Heart right ventricle (tissue), 16 donors: ENCODE measurements at regions not wholly inside any gene's neighbourhood (a gene's known extent, or its start where the extent isn't known, plus 50 kb on each side); places are given as distances from the start of the nearest gene placed in this dataset.

ENCODE experiments used
- ATAC-seq, 8 donors: fragments of 200-7000 bp; cut with Tn5 transposase; one replicate each; pipeline ENCODE4 v1.9.1; 2020; ENCODE audit warnings: mild to moderate bottlenecking in 8 of 8, moderate library complexity in 8 of 8, moderate number of reproducible peaks in 1 of 8
- DNase-seq, 2 donors: peaks; one replicate each; pipeline ENCODE4 v3.0.0-alpha.2; 2020
- H3K27ac ChIP-seq, 10 donors: fragments of 200-600 bp; sonication (generic) in 2 of 10; one replicate each; pipeline versions ENCODE4 v1.5.0 to v1.8.0; 2020 to 2022; ENCODE audit warnings: mild to moderate bottlenecking in 3 of 10
- H3K27me3 ChIP-seq, 7 donors: fragments of 200-600 bp; one replicate each; pipeline ENCODE4 v1.8.0; 2021 to 2022; ENCODE audit warnings: mild to moderate bottlenecking in 2 of 7
- H3K36me3 ChIP-seq, 9 donors: fragments of 200-600 bp; sonication (generic) in 1 of 9; one replicate each; pipeline versions ENCODE4 v1.5.0 to v1.8.0; 2020 to 2022; ENCODE audit warnings: mild to moderate bottlenecking in 2 of 9
- H3K4me1 ChIP-seq, 9 donors: fragments of 200-600 bp; sonication (generic) in 1 of 9; one replicate each; pipeline versions ENCODE4 v1.5.0 to v1.8.0; 2020 to 2022; ENCODE audit warnings: mild to moderate bottlenecking in 4 of 9
- H3K4me3 ChIP-seq, 10 donors: fragments of 200-600 bp; sonication (generic) in 2 of 10; one replicate each; pipeline versions ENCODE4 v1.5.0 to v1.8.0; 2020 to 2022; ENCODE audit warnings: mild to moderate bottlenecking in 7 of 10, moderate library complexity in 2 of 10
- H3K9me3 ChIP-seq, 11 donors: fragments of 200-600 bp in 10 of 11; sonication (generic) in 2 of 11; one replicate each; pipeline versions ENCODE4 v1.5.0 to v1.8.0; 2013 to 2022; ENCODE audit warnings: mild to moderate bottlenecking in 2 of 11, control low read depth in 1 of 11, moderate library complexity in 1 of 11
- WGBS, 2 donors: extraction: QIAGEN DNeasy Blood & Tissue Kit; methylation state at CpG; one replicate each; pipeline ENCODE4 v1.1.7; 2013; ENCODE audit warnings: inconsistent platforms in 1 of 2; 5-methylcytosine and 5-hydroxymethylcytosine counted together
- intact Hi-C, 10 donors: fragments of 100-400 bp; cut with DNase I; formaldehyde crosslinking; loops; one replicate each; pipeline versions ENCODE4 v1.11.1 to v1.14.2; 2022
- TF ChIP-seq, protein P1 (sequence below), 9 donors: fragments of 200-600 bp; sonication (generic) in 2 of 9; IDR thresholded peaks; one replicate each; pipeline versions ENCODE4 v1.5.0 to v1.8.0; 2021 to 2022; ENCODE audit warnings: antibody characterized with exemption in 9 of 9, mild to moderate bottlenecking in 5 of 9, moderate library complexity in 1 of 9
- donor health status: Arrhythmogenic right ventricular cardiomyopathy.
- donor health status: ischemic (EF 13 %, LVEDD 7.1; RV severe dilation, severe dysfunction).
- donor health status: healthy with polysubstance abuse.
- donor health status: DM: no; HTN: yes; CAD: no.
- donor health status: DM: no; HTN: no; CAD: no.
- donor health status: ischemic (EF 25% LVEDD 6.9; RV normal size, moderate dysfunction).
- donor health status: ischemic (EF 25% LVEDD 5.7; RV mildly dilated, moderate dysfunction).
- donor health status: healthy.
- donor health status: DM: yes; HTN: yes; CAD: no.
- donor health status: Ischemic cardiomyopathy.
- donor health status: ischemic (EF 35%, LVEDD 5.7; RV mildly dilated, moderate dysfunction).
- donor health status: nonischemic (EF 11% LVEDD 7.7; RV severe dilation, severe dysfunction).
- donor health status: DM: yes; HTN: yes; CAD: no.
- donor health status: PGD.
- donor health status: ischemic (EF 29% LVEDD 5.4; RV normal size, mild dysfunction).
- donor health status: nonischemic (EF 23%, LVEDD 6.1; RV moderate dilation, normal function).

GRCh38 chr6:134529305-134529704 is 211.4 kb upstream of the SGK1 start:
- H3K36me3 ChIP-seq: no peaks in the 10 kb centered on the region
- no peak overlapping the region for H3K4me3 ChIP-seq
- TF ChIP-seq, protein P1, sequence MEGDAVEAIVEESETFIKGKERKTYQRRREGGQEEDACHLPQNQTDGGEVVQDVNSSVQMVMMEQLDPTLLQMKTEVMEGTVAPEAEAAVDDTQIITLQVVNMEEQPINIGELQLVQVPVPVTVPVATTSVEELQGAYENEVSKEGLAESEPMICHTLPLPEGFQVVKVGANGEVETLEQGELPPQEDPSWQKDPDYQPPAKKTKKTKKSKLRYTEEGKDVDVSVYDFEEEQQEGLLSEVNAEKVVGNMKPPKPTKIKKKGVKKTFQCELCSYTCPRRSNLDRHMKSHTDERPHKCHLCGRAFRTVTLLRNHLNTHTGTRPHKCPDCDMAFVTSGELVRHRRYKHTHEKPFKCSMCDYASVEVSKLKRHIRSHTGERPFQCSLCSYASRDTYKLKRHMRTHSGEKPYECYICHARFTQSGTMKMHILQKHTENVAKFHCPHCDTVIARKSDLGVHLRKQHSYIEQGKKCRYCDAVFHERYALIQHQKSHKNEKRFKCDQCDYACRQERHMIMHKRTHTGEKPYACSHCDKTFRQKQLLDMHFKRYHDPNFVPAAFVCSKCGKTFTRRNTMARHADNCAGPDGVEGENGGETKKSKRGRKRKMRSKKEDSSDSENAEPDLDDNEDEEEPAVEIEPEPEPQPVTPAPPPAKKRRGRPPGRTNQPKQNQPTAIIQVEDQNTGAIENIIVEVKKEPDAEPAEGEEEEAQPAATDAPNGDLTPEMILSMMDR (IDR thresholded peaks at IDR 0.05): no peak
- no peaks in the 10 kb centered on the region for H3K9me3 ChIP-seq
- no peaks in the 10 kb centered on the region for H3K27me3 ChIP-seq
- ATAC-seq (no peak), DNase-seq (no peak)
- peaks cover 0 to 40% (median 21%) of the 10 kb centered on the region in 9 donors for H3K4me1 ChIP-seq
- no peak overlapping the region for H3K27ac ChIP-seq
- intact Hi-C loops: loop anchor here in 1 of 10 donors (10.0 kb wide), 1 partner anchor 95 kb away; no protein-coding TSS in a partner anchor

DNA sequence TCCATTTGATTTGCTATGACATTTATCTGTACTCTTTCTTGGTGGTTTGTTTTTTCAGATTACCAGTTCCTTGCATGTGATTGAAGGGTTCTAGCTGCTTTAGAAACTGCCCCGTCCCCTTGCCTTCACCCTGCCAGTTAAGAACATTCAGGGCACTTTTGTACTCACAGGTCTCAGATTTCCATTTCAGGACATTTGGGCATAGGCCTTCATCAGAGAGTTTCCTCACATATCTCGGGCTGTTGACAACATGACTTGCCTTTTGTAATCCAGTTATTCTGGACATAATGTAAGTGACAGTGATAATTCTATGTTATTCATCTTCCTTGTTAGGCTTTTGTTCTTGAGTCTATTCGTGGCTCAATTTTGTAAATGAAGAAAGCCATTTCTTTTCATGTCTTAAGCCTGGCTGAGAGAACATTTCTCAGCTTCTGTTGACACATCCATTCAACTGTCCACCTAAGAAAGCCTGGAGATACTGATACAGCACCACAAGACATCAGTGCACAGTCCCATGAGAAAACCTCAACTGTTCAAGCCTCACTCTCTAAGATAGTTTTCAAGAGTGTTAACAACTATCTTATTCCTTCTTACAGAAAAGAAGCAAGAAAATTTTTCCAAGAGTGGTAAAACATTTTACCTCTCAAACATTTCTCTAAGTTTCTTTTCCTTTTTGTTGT is 209.3 kb upstream of the SGK1 start:
- Histone ChIP-seq H3K9me3 (no peaks in the 10 kb centered on the region), H3K27me3 (no peaks in the 10 kb centered on the region), H3K27ac (no peak overlapping the region), H3K4me3 (no peak overlapping the region), H3K36me3 (no peaks in the 10 kb centered on the region), H3K4me1 (peaks cover 0 to 24% (median 14%) of the 10 kb centered on the region in 9 donors)
- WGBS, 2 donors: 74 to 75% methylated on average over 3 of the region's 3 CpGs
- no peak for ATAC-seq
- no peak for DNase-seq
- TF ChIP-seq, protein P1 (IDR thresholded peaks at IDR 0.05): no peak
- intact Hi-C loops: loop anchor here in 1 of 10 donors (10.0 kb wide), 1 partner anchor 98 kb away; no protein-coding TSS in a partner anchor

DNA sequence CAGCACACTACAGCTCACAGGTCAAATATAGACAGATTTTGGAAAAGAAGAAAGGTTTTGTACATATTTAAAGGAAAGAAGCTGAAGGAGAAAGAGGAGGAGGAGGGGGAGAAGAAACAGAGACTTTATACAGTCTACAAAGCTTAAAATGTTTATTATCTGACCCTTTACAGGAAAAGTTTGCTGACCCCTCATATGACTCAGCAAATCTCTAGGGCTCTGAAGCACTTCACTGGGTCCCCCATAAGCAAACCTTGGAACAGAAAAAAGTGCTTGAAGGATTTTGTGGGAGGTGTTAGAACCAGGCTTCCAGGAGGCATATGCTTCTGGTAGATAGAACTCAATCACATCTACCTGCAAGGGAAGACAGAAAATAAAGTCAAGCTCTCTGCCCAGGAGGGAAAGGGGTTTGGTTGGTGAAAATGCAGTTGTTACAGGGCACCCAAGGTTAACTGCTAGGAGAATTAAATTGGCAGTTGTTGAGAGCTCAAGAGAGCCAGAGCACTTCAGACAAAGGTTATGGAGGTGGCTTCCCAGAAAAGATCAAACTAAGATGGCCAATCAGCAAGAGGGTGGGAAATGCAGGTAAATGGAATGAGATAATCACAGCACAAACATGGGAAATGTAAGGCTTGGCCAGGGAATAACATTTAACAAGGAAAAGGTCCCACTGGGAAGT is 207.4 kb upstream of the SGK1 start:
- TF ChIP-seq, protein P1 (IDR thresholded peaks at IDR 0.05): no peak
- intact Hi-C loops: loop anchor here in 1 of 10 donors (10.0 kb wide), 1 partner anchor 99 kb away; no protein-coding TSS in a partner anchor
- Histone ChIP-seq H3K4me3 (no peak overlapping the region), H3K9me3 (no peaks in the 10 kb centered on the region), H3K4me1 (peaks cover 0 to 18% (median 6%) of the 10 kb centered on the region in 9 donors), H3K27me3 (no peaks in the 10 kb centered on the region), H3K36me3 (no peaks in the 10 kb centered on the region), H3K27ac (peak overlapping the region in 1 of 10 donors; percentile 11)
- DNase-seq: no peak
- peak in 4 of 8 donors; percentile 19 to 80 (median 63) for ATAC-seq

- TF ChIP-seq, protein P1 (IDR thresholded peaks at IDR 0.05): no peak
- intact Hi-C loops: loop anchor here in 1 of 10 donors (10.0 kb wide), 1 partner anchor 101 kb away; no protein-coding TSS in a partner anchor
- Histone ChIP-seq H3K27ac (no peak overlapping the region), H3K4me1 (peaks cover 0 to 29% (median 18%) of the 10 kb centered on the region in 9 donors), H3K27me3 (no peaks in the 10 kb centered on the region), H3K4me3 (no peak overlapping the region), H3K36me3 (no peaks in the 10 kb centered on the region), H3K9me3 (no peaks in the 10 kb centered on the region)
- WGBS, 2 donors: 88 to 98% methylated on average over 1 of the region's 1 CpG
- ATAC-seq: no peak
- DNase-seq: no peak
Measured at GRCh38 chr6:134523903-134524650, 206.2 kb upstream of the SGK1 start.
